ENCODE measurements at regions not wholly inside any gene's neighbourhood (a gene's known extent, or its start where the extent isn't known, plus 50 kb on each side); places are given as distances from the start of the nearest gene placed in this dataset.
"Not testable (repeated sequence)": the region's sequence is repeated elsewhere in the genome, so short reads cannot be mapped to it uniquely, and the experiment has no call there.

DNA sequence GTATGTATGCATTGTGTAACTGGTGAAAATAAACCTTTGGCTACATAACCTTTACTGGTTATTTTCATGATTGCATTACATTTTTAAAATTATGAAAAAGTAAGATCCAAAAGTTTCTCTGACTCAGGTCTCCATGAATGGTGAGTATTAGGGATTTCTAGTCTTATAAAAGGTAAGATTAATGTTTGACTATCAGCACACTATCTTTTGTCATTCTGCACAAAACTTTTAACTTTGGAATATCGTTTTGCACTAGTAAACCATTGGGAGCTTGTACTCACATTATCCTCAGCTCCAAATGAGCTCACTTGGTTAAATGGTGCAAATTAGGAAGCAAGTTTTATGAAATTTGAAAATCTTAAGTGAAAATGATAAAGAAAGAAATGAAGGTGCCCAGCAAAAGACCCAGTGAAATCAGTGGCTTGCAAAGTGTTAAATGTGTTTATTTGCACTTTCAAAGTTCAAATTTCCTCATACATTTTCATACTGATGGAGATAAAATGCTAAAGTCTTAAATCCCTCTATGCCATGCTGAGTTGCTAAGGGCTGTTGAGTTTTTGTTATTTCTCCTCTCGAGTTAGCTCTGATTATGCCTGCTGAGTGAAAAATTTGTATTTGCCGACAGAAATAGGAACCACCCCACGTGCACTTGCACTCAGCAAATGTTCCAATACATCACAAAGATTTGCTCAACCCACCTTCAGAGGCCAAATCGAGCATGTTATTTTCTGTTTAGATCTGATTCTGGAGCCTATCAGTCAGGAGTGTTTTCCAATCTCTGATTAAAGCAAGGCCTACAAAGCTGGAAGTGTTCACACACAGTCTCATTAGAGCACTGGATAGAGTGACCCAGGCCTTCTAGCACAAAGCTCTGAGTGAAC, 885.7 kb downstream of the NR2F1-AS1 start:
- TF ChIP-seq CTCF (IDR thresholded peaks at IDR 0.05; ENCODE audit: low read length, missing control alignments), result no peak
- no peak overlapping the region for H3K4me3 ChIP-seq (replicated peaks; ENCODE audit: low read depth, low read length)
- no peak for DNase-seq (ENCODE audit: low read depth)

GRCh38 chr5:92694067-92694466, 887.0 kb downstream of the NR2F1-AS1 start:
- DNase-seq (ENCODE audit: low read depth), result no peak
- H3K4me3 ChIP-seq (replicated peaks; ENCODE audit: low read depth, low read length), result no peak overlapping the region
- no peak for TF ChIP-seq CTCF (IDR thresholded peaks at IDR 0.05; ENCODE audit: low read length, missing control alignments)

DNA sequence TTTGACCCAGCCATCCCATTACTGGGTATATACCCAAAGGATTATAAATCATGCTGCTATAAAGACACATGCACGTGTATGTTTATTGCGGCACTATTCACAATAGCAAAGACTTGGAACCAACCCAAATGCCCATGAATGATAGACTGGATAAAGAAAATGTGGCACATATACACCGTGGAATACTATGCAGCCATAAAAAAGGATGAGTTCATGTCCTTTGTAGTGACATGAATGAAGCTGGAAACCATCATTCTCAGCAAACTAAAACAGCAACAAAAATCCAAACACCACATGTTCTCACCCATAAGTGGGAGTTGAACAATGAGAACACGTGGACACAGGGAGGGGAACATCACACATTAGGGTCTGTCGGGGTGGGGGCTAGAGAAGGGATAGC, 889.1 kb downstream of the NR2F1-AS1 start:
- not testable (repeated sequence) for H3K4me3 ChIP-seq (replicated peaks; ENCODE audit: low read depth, low read length); DNase-seq (ENCODE audit: low read depth)

- no peak overlapping the region for H3K4me3 ChIP-seq (replicated peaks; ENCODE audit: low read depth, low read length)
- DNase-seq (ENCODE audit: low read depth), result peak; percentile 72
- TF ChIP-seq CTCF (IDR thresholded peaks at IDR 0.05; ENCODE audit: low read length, missing control alignments), result peak; percentile 61
Observed at GRCh38 chr5:92687821-92688722, 892.9 kb downstream of the NR2F1-AS1 start.

DNA sequence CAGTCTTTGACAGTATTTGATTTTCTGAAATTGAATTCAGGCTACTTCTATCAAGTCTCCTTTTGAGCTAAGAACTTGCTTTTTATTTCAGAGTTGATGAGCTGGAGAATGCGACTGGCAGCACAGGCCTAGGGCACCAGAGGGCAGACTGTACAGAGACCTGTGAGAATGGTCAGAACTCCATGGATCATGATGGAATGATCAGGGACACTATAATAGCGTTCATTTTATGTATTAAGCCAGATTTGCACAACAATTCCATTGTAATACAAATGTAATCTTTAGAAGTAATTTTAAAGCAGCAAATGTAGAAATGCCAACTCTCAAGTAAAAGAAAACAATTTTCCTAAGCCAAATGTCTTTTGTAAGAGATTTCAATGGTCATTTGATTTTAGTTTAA, 902.4 kb downstream of the NR2F1-AS1 start:
- peak; percentile 29 for TF ChIP-seq CTCF (IDR thresholded peaks at IDR 0.05; ENCODE audit: low read length, missing control alignments)
- peak; percentile 13 for DNase-seq (ENCODE audit: low read depth)
- no peak overlapping the region for H3K4me3 ChIP-seq (replicated peaks; ENCODE audit: low read depth, low read length)

GRCh38 chr5:92676215-92677165, 904.5 kb downstream of the NR2F1-AS1 start:
- TF ChIP-seq CTCF (IDR thresholded peaks at IDR 0.05; ENCODE audit: low read length, missing control alignments), result no peak
- H3K4me3 ChIP-seq (replicated peaks; ENCODE audit: low read depth, low read length), result no peak overlapping the region
- no peak for DNase-seq (ENCODE audit: low read depth)
